Spleen (tissue), 7 donors: ENCODE measurements at regions not wholly inside any gene's neighbourhood (a gene's known extent, or its start where the extent isn't known, plus 50 kb on each side); places are given as distances from the start of the nearest gene placed in this dataset.

ENCODE experiments used
- CTCF ChIP-seq, 11 experiments: fragments of 200-600 bp in 7 of 11; fragments of 450-650 bp in 4 of 11; sonication (generic) in 4 of 11; IDR thresholded peaks in 8 of 11; conservative IDR thresholded peaks in 3 of 11; 1 replicate in 7 of 11; 2 replicates in 4 of 11; pipeline versions ENCODE4 v1.4.0 to v1.8.0; 2016 to 2021; ENCODE audit warnings: antibody characterized with exemption in 11 of 11, inconsistent platforms in 4 of 11, mild to moderate bottlenecking in 1 of 11
- POLR2A ChIP-seq, 3 donors: fragments of 450-650 bp; IDR thresholded peaks; one replicate each; pipeline ENCODE4 v1.5.1; 2017; ENCODE audit warnings: antibody characterized with exemption in 3 of 3, mild to moderate bottlenecking in 1 of 3
- POLR2AphosphoS5 ChIP-seq, 3 donors: sonication (generic); formaldehyde crosslinking; IDR thresholded peaks; one replicate each; pipeline ENCODE4 v1.5.1; 2017; ENCODE audit warnings: antibody characterized with exemption in 3 of 3
- donor health status: DM: no; HTN: no; CAD: no; lungs with moderate emphysema.
- donor health status: DM: no; HTN: no; CAD: no.
- donor health status: DM: no; HTN: no; CAD: no.

GRCh38 chr6:150670311-150670710, 70.6 kb downstream of the PLEKHG1 start:
- TF ChIP-seq POLR2AphosphoS5 (IDR thresholded peaks at IDR 0.05) (no peak), CTCF (IDR thresholded peaks at IDR 0.05 in 8 of 11, conservative IDR thresholded peaks at IDR 0.05 in 3 of 11) (no peak), POLR2A (IDR thresholded peaks at IDR 0.05) (no peak)
